SK-N-SH treated with all-trans-retinoic acid at 6 μM for 48 hours (cell line): ENCODE measurements at regions not wholly inside any gene's neighbourhood (a gene's known extent, or its start where the extent isn't known, plus 50 kb on each side); places are given as distances from the start of the nearest gene placed in this dataset.

Experiments
- ATAC-seq: fragments of 200-7000 bp; cut with Tn5 transposase; 3 replicates; pipeline ENCODE4 v1.9.1; 2020; ENCODE audit warnings: mild to moderate bottlenecking, moderate library complexity
- ARNTL ChIP-seq: fragments of 450-650 bp; formaldehyde crosslinking; IDR thresholded peaks from 2 replicates; pipeline ENCODE4 v1.5.0; 2020; ENCODE audit warnings: low read depth, mild to moderate bottlenecking, moderate library complexity, borderline replicate concordance
- BACH2 ChIP-seq: fragments of 250-450 bp; sonication (Bioruptor Pico); IDR thresholded peaks from 2 replicates; pipeline ENCODE4 v1.9.0; 2021; ENCODE audit warnings: mild to moderate bottlenecking, borderline replicate concordance
- CSDC2 ChIP-seq: fragments of 250-450 bp; sonication (Bioruptor Pico); IDR thresholded peaks from 2 replicates; pipeline ENCODE4 v1.5.0; 2020; ENCODE audit warnings: mild to moderate bottlenecking, moderate library complexity
- ESRRG ChIP-seq: fragments of 250-450 bp; sonication (Bioruptor Pico); IDR thresholded peaks from 2 replicates; pipeline ENCODE4 v1.6.1; 2021; ENCODE audit warnings: mild to moderate bottlenecking
- GLIS3 ChIP-seq: fragments of 250-450 bp; sonication (Bioruptor Pico); IDR thresholded peaks from 2 replicates; pipeline ENCODE4 v1.5.0; 2020; ENCODE audit warnings: mild to moderate bottlenecking, moderate library complexity
- ISL1 ChIP-seq: fragments of 250-450 bp; sonication (Bioruptor Pico); IDR thresholded peaks from 2 replicates; pipeline ENCODE4 v2.1.2; 2022; ENCODE audit warnings: mild to moderate bottlenecking, moderate library complexity
- OSR1 ChIP-seq: fragments of 250-450 bp; sonication (Bioruptor Pico); IDR thresholded peaks from 2 replicates; pipeline ENCODE4 v1.8.0; 2022; ENCODE audit warnings: moderate library complexity, mild to moderate bottlenecking, inconsistent platforms
- PPARA ChIP-seq: fragments of 250-450 bp; sonication (Bioruptor Pico); IDR thresholded peaks from 2 replicates; pipeline ENCODE4 v1.5.0; 2020; ENCODE audit warnings: mild to moderate bottlenecking, borderline replicate concordance
- RARB ChIP-seq: fragments of 250-450 bp; sonication (Bioruptor Pico); IDR thresholded peaks from 2 replicates; pipeline ENCODE4 v1.8.0; 2021; ENCODE audit warnings: mild to moderate bottlenecking, moderate library complexity
- SNAI2 ChIP-seq: fragments of 250-450 bp; sonication (Bioruptor Pico); IDR thresholded peaks from 2 replicates; pipeline ENCODE4 v1.5.0; 2020; ENCODE audit warnings: mild to moderate bottlenecking, moderate library complexity
- TCF4 ChIP-seq: fragments of 250-450 bp; sonication (Bioruptor Pico); IDR thresholded peaks from 2 replicates; pipeline ENCODE4 v1.8.0; 2021; ENCODE audit warnings: mild to moderate bottlenecking, moderate library complexity, borderline replicate concordance
- TOX ChIP-seq: fragments of 250-450 bp; sonication (Bioruptor Pico); IDR thresholded peaks from 2 replicates; pipeline ENCODE4 v1.8.0; 2021; ENCODE audit warnings: mild to moderate bottlenecking, moderate library complexity, borderline replicate concordance
- ZC3H10 ChIP-seq: fragments of 250-450 bp; sonication (Bioruptor Pico); IDR thresholded peaks from 2 replicates; pipeline ENCODE4 v1.5.1; 2021; ENCODE audit warnings: mild to moderate bottlenecking, moderate library complexity
- ZFP3 ChIP-seq: fragments of 250-450 bp; sonication (Bioruptor Pico); IDR thresholded peaks from 2 replicates; pipeline ENCODE4 v1.5.0; 2020; ENCODE audit warnings: mild to moderate bottlenecking, moderate library complexity
- ZFP30 ChIP-seq: fragments of 450-650 bp; formaldehyde crosslinking; IDR thresholded peaks from 2 replicates; pipeline ENCODE4 v1.5.0; 2022; ENCODE audit warnings: mild to moderate bottlenecking, moderate library complexity
- ZNF70 ChIP-seq: fragments of 450-650 bp; formaldehyde crosslinking; IDR thresholded peaks from 2 replicates; pipeline ENCODE4 v1.5.0; 2020; ENCODE audit warnings: mild to moderate bottlenecking, moderate library complexity
- ZNF8 ChIP-seq: fragments of 450-650 bp; formaldehyde crosslinking; IDR thresholded peaks from 2 replicates; pipeline ENCODE4 v1.5.0; 2020; ENCODE audit warnings: mild to moderate bottlenecking, moderate library complexity
- TF ChIP-seq, protein P1 (sequence below): fragments of 250-450 bp; sonication (Bioruptor Pico); IDR thresholded peaks from 2 replicates; pipeline ENCODE4 v1.5.1; 2021; ENCODE audit warnings: mild to moderate bottlenecking, moderate library complexity
- TF ChIP-seq, protein P2 (sequence below): fragments of 250-450 bp; sonication (Bioruptor Pico); IDR thresholded peaks from 2 replicates; pipeline ENCODE4 v1.8.0; 2020; ENCODE audit warnings: mild to moderate bottlenecking, moderate library complexity, borderline replicate concordance
- TF ChIP-seq, protein P3 (sequence below): fragments of 250-450 bp; sonication (Bioruptor Pico); IDR thresholded peaks from 2 replicates; pipeline ENCODE4 v1.8.0; 2021; ENCODE audit warnings: low read depth, mild to moderate bottlenecking, moderate library complexity, borderline replicate concordance
- TF ChIP-seq, protein P4 (sequence below): fragments of 250-450 bp; sonication (Bioruptor Pico); IDR thresholded peaks from 2 replicates; pipeline ENCODE4 v1.5.1; 2020; ENCODE audit warnings: low read depth, mild to moderate bottlenecking, moderate library complexity

DNA sequence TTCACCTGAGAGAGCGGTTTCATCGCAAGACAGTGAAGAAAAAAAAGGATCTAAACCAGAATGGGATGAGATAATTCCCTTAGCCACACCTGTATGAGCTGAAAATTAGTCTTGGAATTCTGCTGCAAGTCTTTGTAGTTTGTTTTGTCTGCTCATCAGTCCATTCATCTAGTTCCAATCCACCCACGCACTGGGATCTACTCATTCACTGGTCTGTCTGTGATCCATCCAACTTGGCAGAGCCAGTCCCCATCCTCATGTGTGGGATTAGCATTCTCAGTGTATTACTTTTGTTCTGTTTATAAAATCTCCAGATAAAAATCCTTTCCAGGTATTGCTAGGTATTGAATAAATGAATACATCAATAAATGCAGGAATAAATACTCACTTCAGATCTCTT, 266.5 kb upstream of the USP24 start:
- TF ChIP-seq ZNF70 (CRISPR knock-in tag) (no peak), TOX (CRISPR knock-in tag) (no peak), ESRRG (CRISPR knock-in tag) (no peak), SNAI2 (CRISPR knock-in tag) (no peak), ZC3H10 (CRISPR knock-in tag) (no peak), OSR1 (CRISPR knock-in tag) (no peak), ISL1 (CRISPR knock-in tag) (no peak), RARB (CRISPR knock-in tag) (no peak), GLIS3 (CRISPR knock-in tag) (no peak), PPARA (CRISPR knock-in tag) (no peak), ZNF8 (CRISPR knock-in tag) (no peak), ARNTL (CRISPR knock-in tag) (no peak), ZFP3 (CRISPR knock-in tag) (no peak), ZFP30 (CRISPR knock-in tag) (no peak), CSDC2 (no peak), TCF4 (CRISPR knock-in tag) (no peak)
- TF ChIP-seq, protein P1, sequence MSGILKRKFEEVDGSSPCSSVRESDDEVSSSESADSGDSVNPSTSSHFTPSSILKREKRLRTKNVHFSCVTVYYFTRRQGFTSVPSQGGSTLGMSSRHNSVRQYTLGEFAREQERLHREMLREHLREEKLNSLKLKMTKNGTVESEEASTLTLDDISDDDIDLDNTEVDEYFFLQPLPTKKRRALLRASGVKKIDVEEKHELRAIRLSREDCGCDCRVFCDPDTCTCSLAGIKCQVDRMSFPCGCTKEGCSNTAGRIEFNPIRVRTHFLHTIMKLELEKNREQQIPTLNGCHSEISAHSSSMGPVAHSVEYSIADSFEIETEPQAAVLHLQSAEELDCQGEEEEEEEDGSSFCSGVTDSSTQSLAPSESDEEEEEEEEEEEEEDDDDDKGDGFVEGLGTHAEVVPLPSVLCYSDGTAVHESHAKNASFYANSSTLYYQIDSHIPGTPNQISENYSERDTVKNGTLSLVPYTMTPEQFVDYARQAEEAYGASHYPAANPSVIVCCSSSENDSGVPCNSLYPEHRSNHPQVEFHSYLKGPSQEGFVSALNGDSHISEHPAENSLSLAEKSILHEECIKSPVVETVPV: no peak
- TF ChIP-seq, protein P2, sequence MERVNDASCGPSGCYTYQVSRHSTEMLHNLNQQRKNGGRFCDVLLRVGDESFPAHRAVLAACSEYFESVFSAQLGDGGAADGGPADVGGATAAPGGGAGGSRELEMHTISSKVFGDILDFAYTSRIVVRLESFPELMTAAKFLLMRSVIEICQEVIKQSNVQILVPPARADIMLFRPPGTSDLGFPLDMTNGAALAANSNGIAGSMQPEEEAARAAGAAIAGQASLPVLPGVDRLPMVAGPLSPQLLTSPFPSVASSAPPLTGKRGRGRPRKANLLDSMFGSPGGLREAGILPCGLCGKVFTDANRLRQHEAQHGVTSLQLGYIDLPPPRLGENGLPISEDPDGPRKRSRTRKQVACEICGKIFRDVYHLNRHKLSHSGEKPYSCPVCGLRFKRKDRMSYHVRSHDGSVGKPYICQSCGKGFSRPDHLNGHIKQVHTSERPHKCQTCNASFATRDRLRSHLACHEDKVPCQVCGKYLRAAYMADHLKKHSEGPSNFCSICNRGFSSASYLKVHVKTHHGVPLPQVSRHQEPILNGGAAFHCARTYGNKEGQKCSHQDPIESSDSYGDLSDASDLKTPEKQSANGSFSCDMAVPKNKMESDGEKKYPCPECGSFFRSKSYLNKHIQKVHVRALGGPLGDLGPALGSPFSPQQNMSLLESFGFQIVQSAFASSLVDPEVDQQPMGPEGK (CRISPR knock-in tag): no peak
- TF ChIP-seq, protein P3, sequence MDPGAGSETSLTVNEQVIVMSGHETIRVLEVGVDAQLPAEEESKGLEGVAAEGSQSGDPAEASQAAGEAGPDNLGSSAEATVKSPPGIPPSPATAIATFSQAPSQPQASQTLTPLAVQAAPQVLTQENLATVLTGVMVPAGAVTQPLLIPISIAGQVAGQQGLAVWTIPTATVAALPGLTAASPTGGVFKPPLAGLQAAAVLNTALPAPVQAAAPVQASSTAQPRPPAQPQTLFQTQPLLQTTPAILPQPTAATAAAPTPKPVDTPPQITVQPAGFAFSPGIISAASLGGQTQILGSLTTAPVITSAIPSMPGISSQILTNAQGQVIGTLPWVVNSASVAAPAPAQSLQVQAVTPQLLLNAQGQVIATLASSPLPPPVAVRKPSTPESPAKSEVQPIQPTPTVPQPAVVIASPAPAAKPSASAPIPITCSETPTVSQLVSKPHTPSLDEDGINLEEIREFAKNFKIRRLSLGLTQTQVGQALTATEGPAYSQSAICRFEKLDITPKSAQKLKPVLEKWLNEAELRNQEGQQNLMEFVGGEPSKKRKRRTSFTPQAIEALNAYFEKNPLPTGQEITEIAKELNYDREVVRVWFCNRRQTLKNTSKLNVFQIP (CRISPR knock-in tag): no peak
- TF ChIP-seq, protein P4, sequence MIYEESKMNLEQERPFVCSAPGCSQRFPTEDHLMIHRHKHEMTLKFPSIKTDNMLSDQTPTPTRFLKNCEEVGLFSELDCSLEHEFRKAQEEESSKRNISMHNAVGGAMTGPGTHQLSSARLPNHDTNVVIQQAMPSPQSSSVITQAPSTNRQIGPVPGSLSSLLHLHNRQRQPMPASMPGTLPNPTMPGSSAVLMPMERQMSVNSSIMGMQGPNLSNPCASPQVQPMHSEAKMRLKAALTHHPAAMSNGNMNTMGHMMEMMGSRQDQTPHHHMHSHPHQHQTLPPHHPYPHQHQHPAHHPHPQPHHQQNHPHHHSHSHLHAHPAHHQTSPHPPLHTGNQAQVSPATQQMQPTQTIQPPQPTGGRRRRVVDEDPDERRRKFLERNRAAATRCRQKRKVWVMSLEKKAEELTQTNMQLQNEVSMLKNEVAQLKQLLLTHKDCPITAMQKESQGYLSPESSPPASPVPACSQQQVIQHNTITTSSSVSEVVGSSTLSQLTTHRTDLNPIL: no peak
- no peak for ATAC-seq

DNA sequence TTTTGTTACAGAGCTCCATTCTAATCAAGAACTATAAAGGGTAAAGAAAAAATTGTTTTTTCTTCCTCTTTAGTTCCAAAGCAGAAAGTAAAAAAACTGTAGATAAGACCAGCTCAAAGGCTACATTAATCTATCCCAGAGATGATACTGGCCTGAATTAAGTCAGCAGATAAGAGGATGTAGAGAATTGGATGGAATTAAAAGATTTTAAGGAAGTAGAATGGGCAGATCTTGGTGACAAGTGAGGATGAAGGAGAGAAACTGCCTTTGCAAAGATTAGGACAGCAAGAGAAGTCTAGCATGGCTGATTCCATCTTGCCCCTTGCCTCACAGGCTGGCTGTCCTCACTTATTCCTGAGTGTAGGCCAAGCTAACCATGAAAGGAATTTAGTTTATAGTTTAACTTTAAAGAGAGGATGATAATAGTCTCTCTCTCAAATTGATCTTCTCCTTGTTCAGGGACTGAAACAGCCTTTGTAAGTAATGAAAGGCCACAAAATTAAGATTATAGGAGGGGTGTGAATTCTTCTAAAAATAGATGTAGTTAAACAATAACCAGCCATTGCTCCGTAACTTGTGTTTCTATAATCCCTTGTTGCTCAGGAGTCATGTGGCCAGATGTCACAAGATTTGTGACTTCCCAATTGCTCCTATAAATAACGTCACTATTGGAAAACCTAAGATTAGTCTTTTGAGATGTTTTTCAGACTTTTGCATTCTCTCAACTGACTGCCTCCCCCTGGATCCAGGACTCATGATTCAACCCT, 265.0 kb upstream of the USP24 start:
- TF ChIP-seq ZFP3 (CRISPR knock-in tag) (no peak), ESRRG (CRISPR knock-in tag) (no peak), BACH2 (CRISPR knock-in tag) (no peak), ZNF8 (CRISPR knock-in tag) (no peak), SNAI2 (CRISPR knock-in tag) (no peak), PPARA (CRISPR knock-in tag) (no peak)
- TF ChIP-seq, protein P2 (CRISPR knock-in tag): no peak
- TF ChIP-seq, protein P4: no peak
- ATAC-seq: no peak
